ENCODE measurements at regions not wholly inside any gene's neighbourhood (a gene's known extent, or its start where the extent isn't known, plus 50 kb on each side); places are given as distances from the start of the nearest gene placed in this dataset.

DNA sequence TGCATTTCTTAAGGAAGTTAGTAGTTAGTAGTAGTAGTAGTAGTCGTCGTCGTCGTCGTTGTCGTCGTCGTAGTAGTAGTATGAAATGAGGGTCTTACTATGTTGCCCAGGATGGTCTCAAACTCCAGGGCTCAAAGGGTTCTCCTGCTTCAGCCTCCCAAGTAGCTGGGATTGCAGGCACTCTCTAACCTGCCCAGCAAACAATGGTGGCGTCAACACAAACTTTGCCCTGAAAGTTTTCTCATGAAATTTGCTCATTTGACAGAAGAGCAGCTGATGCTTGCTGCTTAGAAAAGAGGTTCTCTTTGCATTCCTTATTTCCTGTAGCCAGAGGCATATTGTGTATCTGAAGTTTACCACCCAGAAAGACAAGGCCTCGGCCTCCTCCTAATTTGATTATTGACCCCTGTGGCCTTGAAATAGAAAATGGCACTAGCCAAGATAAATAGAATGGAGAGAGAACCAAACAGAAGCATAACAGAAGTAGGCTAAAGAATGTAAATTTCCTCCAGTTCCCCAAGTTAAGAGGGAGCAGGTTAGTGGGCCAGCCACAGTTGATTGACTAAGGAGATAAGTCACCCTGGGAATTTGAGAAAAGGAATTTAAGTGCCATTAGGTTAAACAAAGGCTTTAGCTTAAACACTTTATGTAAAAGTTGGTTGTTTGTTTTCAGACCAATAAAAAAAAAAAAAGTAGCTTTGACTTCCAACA is 166.2 kb upstream of the ROBO2 start:
- Histone ChIP-seq H3K4me3 (no peak overlapping the region), H3K27me3 (no peaks in the 10 kb centered on the region), H3K9me3 (no peaks in the 10 kb centered on the region), H3K27ac (no peak overlapping the region), H3K36me3 (no peaks in the 10 kb centered on the region), H3K4me1 (no peaks in the 10 kb centered on the region)
- TF ChIP-seq, protein P1, sequence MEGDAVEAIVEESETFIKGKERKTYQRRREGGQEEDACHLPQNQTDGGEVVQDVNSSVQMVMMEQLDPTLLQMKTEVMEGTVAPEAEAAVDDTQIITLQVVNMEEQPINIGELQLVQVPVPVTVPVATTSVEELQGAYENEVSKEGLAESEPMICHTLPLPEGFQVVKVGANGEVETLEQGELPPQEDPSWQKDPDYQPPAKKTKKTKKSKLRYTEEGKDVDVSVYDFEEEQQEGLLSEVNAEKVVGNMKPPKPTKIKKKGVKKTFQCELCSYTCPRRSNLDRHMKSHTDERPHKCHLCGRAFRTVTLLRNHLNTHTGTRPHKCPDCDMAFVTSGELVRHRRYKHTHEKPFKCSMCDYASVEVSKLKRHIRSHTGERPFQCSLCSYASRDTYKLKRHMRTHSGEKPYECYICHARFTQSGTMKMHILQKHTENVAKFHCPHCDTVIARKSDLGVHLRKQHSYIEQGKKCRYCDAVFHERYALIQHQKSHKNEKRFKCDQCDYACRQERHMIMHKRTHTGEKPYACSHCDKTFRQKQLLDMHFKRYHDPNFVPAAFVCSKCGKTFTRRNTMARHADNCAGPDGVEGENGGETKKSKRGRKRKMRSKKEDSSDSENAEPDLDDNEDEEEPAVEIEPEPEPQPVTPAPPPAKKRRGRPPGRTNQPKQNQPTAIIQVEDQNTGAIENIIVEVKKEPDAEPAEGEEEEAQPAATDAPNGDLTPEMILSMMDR (IDR thresholded peaks at IDR 0.05), result no peak
- intact Hi-C loops (cut with DNase I), result no loop called here
- ATAC-seq, result peak; percentile 47
- no peak for DNase-seq

DNA sequence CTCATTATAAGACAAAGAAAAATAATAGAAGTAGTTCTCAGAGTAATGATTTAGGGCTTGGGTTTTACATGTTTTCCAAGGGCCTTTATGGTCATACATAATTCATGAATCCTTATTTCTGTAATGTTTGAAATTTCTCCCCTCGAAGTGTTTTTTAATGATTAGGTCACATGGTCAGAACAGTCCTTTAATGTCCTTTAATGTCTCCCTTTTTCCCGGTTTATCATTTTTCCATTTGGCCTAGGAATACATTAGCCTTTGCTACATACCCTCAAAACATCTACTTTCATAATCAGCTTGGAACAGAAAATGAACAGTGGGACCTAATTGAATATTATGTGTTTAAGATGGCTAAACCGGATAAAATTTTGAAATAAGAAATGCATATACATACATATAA is 159.9 kb upstream of the ROBO2 start:
- no peaks in the 10 kb centered on the region for H3K9me3 ChIP-seq
- intact Hi-C loops (cut with DNase I), result no loop called here
- TF ChIP-seq, protein P1 (IDR thresholded peaks at IDR 0.05), result no peak

DNA sequence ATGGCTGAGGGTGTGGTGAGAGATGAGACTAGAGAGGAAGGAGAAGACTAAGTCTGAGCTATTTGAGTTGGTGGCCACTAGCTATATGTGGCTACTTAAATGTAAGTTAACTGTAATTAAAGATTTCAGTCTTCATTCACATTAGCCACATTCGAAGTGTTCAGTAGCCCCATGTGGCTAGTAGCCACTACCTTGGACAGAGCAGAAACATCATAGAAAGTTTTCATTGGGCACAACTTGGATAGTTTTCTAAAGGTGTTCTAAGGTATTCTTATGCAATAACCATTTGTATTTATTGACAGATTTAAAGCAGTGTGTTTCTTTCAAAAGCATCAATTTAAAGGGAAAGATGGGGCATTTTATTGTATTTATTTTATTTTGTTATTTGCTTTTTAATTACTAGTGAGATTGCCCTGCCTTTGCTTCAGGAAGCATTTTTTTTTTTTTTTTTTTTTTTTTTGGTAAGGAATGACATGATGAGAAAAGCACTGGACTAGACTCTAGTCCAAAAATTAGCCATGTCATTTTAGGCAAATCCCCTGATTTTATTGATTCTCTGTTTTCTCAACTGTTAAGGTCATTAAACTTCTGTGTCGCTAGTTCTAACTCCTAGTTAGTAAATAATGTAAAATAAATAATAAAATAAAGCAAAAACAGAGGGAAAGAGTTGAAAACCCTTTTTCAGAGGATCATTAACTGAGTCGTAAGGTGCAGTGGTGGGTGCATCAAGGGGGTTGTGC is 153.0 kb upstream of the ROBO2 start:
- intact Hi-C loops (cut with DNase I), result no loop called here
- DNase-seq (no peak), ATAC-seq (no peak)
- Histone ChIP-seq H3K27me3 (no peaks in the 10 kb centered on the region), H3K36me3 (no peaks in the 10 kb centered on the region), H3K27ac (no peak overlapping the region), H3K9me3 (no peaks in the 10 kb centered on the region), H3K4me3 (no peak overlapping the region), H3K4me1 (no peaks in the 10 kb centered on the region)
- TF ChIP-seq, protein P1 (IDR thresholded peaks at IDR 0.05), result no peak

More for the DNA sequence above, 159.9 kb upstream of the ROBO2 start:
- ATAC-seq, result no peak
- DNase-seq, result no peak
- Histone ChIP-seq H3K27me3 (no peaks in the 10 kb centered on the region), H3K4me3 (no peak overlapping the region), H3K27ac (no peak overlapping the region), H3K4me1 (no peaks in the 10 kb centered on the region), H3K36me3 (no peaks in the 10 kb centered on the region)

DNA sequence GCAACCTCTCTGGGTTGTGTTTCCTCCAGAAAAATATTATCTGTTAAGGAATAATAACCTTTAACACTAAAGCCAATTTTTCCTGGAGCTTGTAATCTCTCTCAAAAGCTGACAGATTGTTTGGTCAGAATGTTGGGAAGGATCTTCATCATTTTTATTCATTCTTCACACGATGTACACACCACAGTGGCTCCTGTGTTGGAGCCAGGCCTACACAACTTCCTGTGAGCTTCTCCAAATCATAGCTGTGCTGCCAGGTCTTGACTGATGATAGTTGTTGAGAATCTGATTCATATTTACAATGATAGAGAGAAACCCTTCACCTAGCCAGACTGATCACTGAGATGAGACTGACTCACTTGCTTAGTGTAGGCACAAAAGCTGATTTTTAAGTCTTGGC is 151.0 kb upstream of the ROBO2 start:
- Histone ChIP-seq H3K36me3 (no peaks in the 10 kb centered on the region), H3K27me3 (no peaks in the 10 kb centered on the region), H3K4me1 (no peaks in the 10 kb centered on the region), H3K9me3 (no peaks in the 10 kb centered on the region), H3K27ac (no peak overlapping the region), H3K4me3 (no peak overlapping the region)
- intact Hi-C loops (cut with DNase I), result no loop called here
- no peak for DNase-seq
- TF ChIP-seq, protein P1 (IDR thresholded peaks at IDR 0.05), result no peak
- ATAC-seq, result no peak

DNA sequence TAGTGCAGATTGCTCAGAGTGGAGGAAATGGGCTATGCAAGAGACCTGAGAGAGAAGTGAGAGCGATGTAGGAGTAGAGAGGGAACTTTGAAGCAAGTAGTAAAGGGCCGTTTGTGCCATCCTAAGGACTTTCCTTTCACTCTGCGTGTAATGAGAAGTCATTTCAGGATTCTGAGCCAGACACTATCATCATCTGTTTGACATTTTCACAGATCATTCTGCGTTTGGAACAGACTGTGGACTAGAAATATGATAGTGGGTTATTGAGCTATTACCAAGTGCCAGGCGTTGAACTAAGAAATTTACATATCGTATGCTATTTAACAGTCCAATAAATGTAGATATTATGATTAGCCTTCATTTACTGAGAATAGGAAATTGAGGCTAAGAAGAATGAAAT is 150.0 kb upstream of the ROBO2 start:
- H3K4me1 ChIP-seq, result no peaks in the 10 kb centered on the region
- no peak overlapping the region for H3K4me3 ChIP-seq
- intact Hi-C loops (cut with DNase I), result no loop called here
- DNase-seq (no peak), ATAC-seq (no peak)
- no peak overlapping the region for H3K27ac ChIP-seq
- no peaks in the 10 kb centered on the region for H3K27me3 ChIP-seq
- no peaks in the 10 kb centered on the region for H3K36me3 ChIP-seq
- TF ChIP-seq, protein P1 (IDR thresholded peaks at IDR 0.05), result no peak
- no peaks in the 10 kb centered on the region for H3K9me3 ChIP-seq
